GM21447 (cell line): ENCODE measurements at regions not wholly inside any gene's neighbourhood (a gene's known extent, or its start where the extent isn't known, plus 50 kb on each side); places are given as distances from the start of the nearest gene placed in this dataset.

Source experiments
- ATAC-seq: cut with Tn5 transposase; IDR thresholded peaks from one replicate; pipeline ENCODE4 v1.9.1; 2021; ENCODE audit not compliant: unreplicated experiment

- no peak for ATAC-seq
Measured at GRCh38 chr9:118558026-118558425, 811.2 kb downstream of the BRINP1 start.

GRCh38 chr9:118558891-118559290 lies 810.3 kb downstream of the BRINP1 start:
- ATAC-seq = no peak

- ATAC-seq = no peak
Measured at GRCh38 chr9:118561051-118561450, 808.2 kb downstream of the BRINP1 start.

- no peak for ATAC-seq
Measured at GRCh38 chr9:118563677-118564076, 805.6 kb downstream of the BRINP1 start.

GRCh38 chr9:118567861-118568260 lies 801.4 kb downstream of the BRINP1 start:
- no peak for ATAC-seq

- ATAC-seq = no peak
Measured at GRCh38 chr9:118568704-118569103, 800.5 kb downstream of the BRINP1 start.

GRCh38 chr9:118569148-118569547 lies 800.1 kb downstream of the BRINP1 start:
- ATAC-seq = no peak

- no peak for ATAC-seq
Measured at GRCh38 chr9:118570066-118570465, 799.2 kb downstream of the BRINP1 start.

GRCh38 chr9:118575341-118576070 lies 793.7 kb downstream of the BRINP1 start:
- ATAC-seq = no peak

- ATAC-seq = no peak
Measured at GRCh38 chr9:118577121-118577520, 792.1 kb downstream of the BRINP1 start.

GRCh38 chr9:118578467-118578866 lies 790.8 kb downstream of the BRINP1 start:
- ATAC-seq = no peak

GRCh38 chr9:118583414-118583813 lies 785.8 kb downstream of the BRINP1 start:
- ATAC-seq = no peak

- no peak for ATAC-seq
Measured at GRCh38 chr9:118586978-118587377, 782.3 kb downstream of the BRINP1 start.

GRCh38 chr9:118594428-118594827 lies 774.8 kb downstream of the BRINP1 start:
- ATAC-seq = no peak

GRCh38 chr9:118595719-118596305 lies 773.4 kb downstream of the BRINP1 start:
- ATAC-seq = no peak

- no peak for ATAC-seq
Measured at GRCh38 chr9:118596374-118597015, 772.7 kb downstream of the BRINP1 start.

GRCh38 chr9:118606668-118607067 lies 762.6 kb downstream of the BRINP1 start:
- ATAC-seq = no peak

- ATAC-seq = no peak
Measured at GRCh38 chr9:118609355-118610044, 759.7 kb downstream of the BRINP1 start.

GRCh38 chr9:118612201-118612600 lies 757.0 kb downstream of the BRINP1 start:
- ATAC-seq = no peak

GRCh38 chr9:118613996-118614395 lies 755.2 kb downstream of the BRINP1 start:
- no peak for ATAC-seq

GRCh38 chr9:118618084-118618483 lies 751.2 kb downstream of the BRINP1 start:
- no peak for ATAC-seq

GRCh38 chr9:118618849-118619248 lies 750.4 kb downstream of the BRINP1 start:
- ATAC-seq = no peak
